ENCODE measurements at regions not wholly inside any gene's neighbourhood (a gene's known extent, or its start where the extent isn't known, plus 50 kb on each side); places are given as distances from the start of the nearest gene placed in this dataset.

DNA sequence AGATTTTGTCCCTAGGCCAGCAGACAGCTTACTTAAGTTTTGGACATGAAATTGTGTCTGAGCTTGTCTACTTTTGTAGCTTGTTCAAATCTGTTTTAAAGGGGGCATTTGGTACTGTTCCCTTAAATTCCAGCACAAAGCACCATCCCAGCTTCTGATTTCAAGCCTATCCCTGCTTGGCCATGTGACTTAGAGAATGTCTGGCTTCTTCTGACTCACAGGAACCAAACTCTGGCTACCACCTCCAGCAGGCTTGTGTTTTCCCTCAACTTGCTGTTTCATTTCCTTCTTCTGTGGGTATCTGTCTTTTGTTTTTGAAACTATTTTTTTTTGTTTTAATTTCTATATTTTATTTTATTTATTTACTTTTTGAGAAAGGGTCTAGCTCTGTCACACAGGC lies 97.9 kb upstream of the FZD8 start:
- no peak for DNase-seq (ENCODE audit: low spot score)
- H3K27ac ChIP-seq = no peak overlapping the region
- TF ChIP-seq, protein P1, sequence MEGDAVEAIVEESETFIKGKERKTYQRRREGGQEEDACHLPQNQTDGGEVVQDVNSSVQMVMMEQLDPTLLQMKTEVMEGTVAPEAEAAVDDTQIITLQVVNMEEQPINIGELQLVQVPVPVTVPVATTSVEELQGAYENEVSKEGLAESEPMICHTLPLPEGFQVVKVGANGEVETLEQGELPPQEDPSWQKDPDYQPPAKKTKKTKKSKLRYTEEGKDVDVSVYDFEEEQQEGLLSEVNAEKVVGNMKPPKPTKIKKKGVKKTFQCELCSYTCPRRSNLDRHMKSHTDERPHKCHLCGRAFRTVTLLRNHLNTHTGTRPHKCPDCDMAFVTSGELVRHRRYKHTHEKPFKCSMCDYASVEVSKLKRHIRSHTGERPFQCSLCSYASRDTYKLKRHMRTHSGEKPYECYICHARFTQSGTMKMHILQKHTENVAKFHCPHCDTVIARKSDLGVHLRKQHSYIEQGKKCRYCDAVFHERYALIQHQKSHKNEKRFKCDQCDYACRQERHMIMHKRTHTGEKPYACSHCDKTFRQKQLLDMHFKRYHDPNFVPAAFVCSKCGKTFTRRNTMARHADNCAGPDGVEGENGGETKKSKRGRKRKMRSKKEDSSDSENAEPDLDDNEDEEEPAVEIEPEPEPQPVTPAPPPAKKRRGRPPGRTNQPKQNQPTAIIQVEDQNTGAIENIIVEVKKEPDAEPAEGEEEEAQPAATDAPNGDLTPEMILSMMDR (IDR thresholded peaks at IDR 0.05) = no peak
- no peak overlapping the region for H3K4me3 ChIP-seq

DNA sequence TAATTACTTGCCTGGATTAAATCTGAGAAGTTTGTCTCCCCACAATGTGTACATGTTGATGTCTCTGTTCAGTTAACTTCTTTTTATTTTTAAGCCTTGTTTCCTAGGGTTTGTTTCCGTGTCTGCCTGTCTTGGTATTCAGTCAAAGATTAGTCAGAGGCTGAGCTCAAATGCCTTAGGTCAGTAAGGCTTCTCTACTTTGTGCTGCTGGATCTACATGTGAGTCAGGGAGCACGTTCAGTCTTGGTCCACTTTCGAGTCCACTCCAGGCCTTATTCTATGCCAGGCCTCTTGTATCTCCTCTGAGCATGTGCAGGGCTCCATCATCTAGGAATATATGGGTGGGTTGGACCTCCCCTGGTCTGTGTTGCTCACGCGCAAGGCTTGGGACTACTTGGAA lies 93.3 kb upstream of the FZD8 start:
- DNase-seq (ENCODE audit: low spot score) = no peak
- H3K27ac ChIP-seq = no peak overlapping the region
- no peak overlapping the region for H3K4me3 ChIP-seq
- TF ChIP-seq, protein P1 (IDR thresholded peaks at IDR 0.05) = no peak

- H3K27ac ChIP-seq = no peak overlapping the region
Observed at GRCh38 chr10:35731828-35732227, 89.7 kb upstream of the FZD8 start.

GRCh38 chr10:35728341-35728740 lies 86.2 kb upstream of the FZD8 start:
- TF ChIP-seq, protein P1 (IDR thresholded peaks at IDR 0.05) = no peak
- Histone ChIP-seq H3K4me3 (no peak overlapping the region), H3K27ac (no peak overlapping the region)
- DNase-seq (ENCODE audit: low spot score) = no peak

More at GRCh38 chr10:35731828-35732227, 89.7 kb upstream of the FZD8 start:
- H3K4me3 ChIP-seq = no peak overlapping the region
- no peak for DNase-seq (ENCODE audit: low spot score)
- TF ChIP-seq, protein P1 (IDR thresholded peaks at IDR 0.05) = no peak

- Histone ChIP-seq H3K4me3 (no peak overlapping the region), H3K27ac (no peak overlapping the region)
- DNase-seq (ENCODE audit: low spot score) = no peak
- TF ChIP-seq, protein P1 (IDR thresholded peaks at IDR 0.05) = no peak
Observed at GRCh38 chr10:35726846-35727245, 84.8 kb upstream of the FZD8 start.

- DNase-seq (ENCODE audit: low spot score) = no peak
- Histone ChIP-seq H3K27ac (no peak overlapping the region), H3K4me3 (no peak overlapping the region)
- TF ChIP-seq, protein P1 (IDR thresholded peaks at IDR 0.05) = no peak
Observed at GRCh38 chr10:35723992-35724391, 81.9 kb upstream of the FZD8 start.

- TF ChIP-seq, protein P1 (IDR thresholded peaks at IDR 0.05) = no peak
- DNase-seq (ENCODE audit: low spot score) = no peak
- no peak overlapping the region for H3K27ac ChIP-seq
- no peak overlapping the region for H3K4me3 ChIP-seq
Observed at GRCh38 chr10:35723059-35723458, 81.0 kb upstream of the FZD8 start.
